H9 (cell line): ENCODE measurements at regions not wholly inside any gene's neighbourhood (a gene's known extent, or its start where the extent isn't known, plus 50 kb on each side); places are given as distances from the start of the nearest gene placed in this dataset.

ENCODE experiments used
- DNase-seq: peaks from one replicate; pipeline ENCODE4 v3.0.0-alpha.2; 2017
- H2AFZ ChIP-seq: one replicate; pipeline ENCODE4 v1.6.1; 2013; ENCODE audit warnings: mild to moderate bottlenecking, low read length, control low read depth, moderate library complexity
- H2AK5ac ChIP-seq: 2 replicates; pipeline ENCODE4 v1.6.1; 2013; ENCODE audit warnings: low read length, control low read depth, mixed read lengths; ENCODE audit not compliant: insufficient read length
- H2BK120ac ChIP-seq: one replicate; pipeline ENCODE4 v1.6.1; 2013; ENCODE audit warnings: low read depth, mild to moderate bottlenecking, low read length, control low read depth, inconsistent platforms; ENCODE audit not compliant: poor library complexity, severe bottlenecking
- H2BK12ac ChIP-seq: 2 replicates; pipeline ENCODE4 v1.6.1; 2013; ENCODE audit warnings: low read length, control low read depth, mixed read lengths, low read depth; ENCODE audit not compliant: insufficient read length
- H2BK15ac ChIP-seq: 2 replicates; pipeline ENCODE4 v1.6.1; 2013; ENCODE audit warnings: low read depth, low read length, control low read depth
- H2BK20ac ChIP-seq: one replicate; pipeline ENCODE4 v1.6.1; 2013; ENCODE audit warnings: low read depth, mild to moderate bottlenecking, low read length, control low read depth, inconsistent platforms; ENCODE audit not compliant: poor library complexity, severe bottlenecking
- H2BK5ac ChIP-seq: 2 replicates; pipeline ENCODE4 v1.6.1; 2013; ENCODE audit warnings: low read length, control low read depth, mixed read lengths; ENCODE audit not compliant: insufficient read length
- H3K14ac ChIP-seq: 2 replicates; pipeline ENCODE4 v1.6.1; 2013; ENCODE audit warnings: low read length, control low read depth; ENCODE audit not compliant: insufficient read depth
- H3K18ac ChIP-seq: 2 replicates; pipeline ENCODE4 v1.6.1; 2013; ENCODE audit warnings: low read depth, mild to moderate bottlenecking, mixed read lengths, low read length, control low read depth; ENCODE audit not compliant: insufficient read length
- H3K23ac ChIP-seq: 2 replicates; pipeline ENCODE4 v1.6.1; 2013; ENCODE audit warnings: low read length, control low read depth, mixed read lengths, low read depth; ENCODE audit not compliant: insufficient read length
- H3K23me2 ChIP-seq: 2 replicates; pipeline ENCODE4 v1.6.1; 2013; ENCODE audit warnings: low read depth, mild to moderate bottlenecking, mixed read lengths, low read length, control low read depth; ENCODE audit not compliant: insufficient read length, poor library complexity, severe bottlenecking
- H3K27ac ChIP-seq: 2 replicates; pipeline ENCODE4 v1.5.1; 2013; ENCODE audit warnings: low read length, control low read depth, mixed read lengths, low read depth; ENCODE audit not compliant: insufficient read length
- H3K27me3 ChIP-seq: 2 replicates; pipeline ENCODE4 v1.6.1; 2013; ENCODE audit warnings: low read length, control low read depth, inconsistent platforms; ENCODE audit not compliant: insufficient read depth
- H3K4ac ChIP-seq: 2 replicates; pipeline ENCODE4 v1.6.1; 2013; ENCODE audit warnings: low read depth, mild to moderate bottlenecking, control low read depth, inconsistent platforms, low read length, moderate library complexity
- H3K4me1 ChIP-seq: 2 replicates; pipeline ENCODE4 v1.6.1; 2013; ENCODE audit warnings: low read length, control low read depth, inconsistent platforms; ENCODE audit not compliant: insufficient read depth
- H3K4me2 ChIP-seq: 2 replicates; pipeline ENCODE4 v1.6.1; 2013; ENCODE audit warnings: low read length, control low read depth, mixed read lengths; ENCODE audit not compliant: insufficient read length, insufficient read depth
- H3K56ac ChIP-seq: 2 replicates; pipeline ENCODE4 v1.6.1; 2013; ENCODE audit warnings: low read depth, mild to moderate bottlenecking, mixed read lengths, low read length, control low read depth; ENCODE audit not compliant: insufficient read length
- H3K79me1 ChIP-seq: 2 replicates; pipeline ENCODE4 v1.6.1; 2013; ENCODE audit warnings: low read depth, mild to moderate bottlenecking, moderate library complexity, low read length, control low read depth, inconsistent platforms; ENCODE audit not compliant: insufficient read depth, poor library complexity, severe bottlenecking
- H3K79me2 ChIP-seq: 2 replicates; pipeline ENCODE4 v1.6.1; 2013; ENCODE audit warnings: low read length, control low read depth, inconsistent platforms; ENCODE audit not compliant: insufficient read depth
- H3K9ac ChIP-seq: 2 replicates; pipeline ENCODE4 v1.6.1; 2013; ENCODE audit warnings: low read length, control low read depth, mixed read lengths; ENCODE audit not compliant: insufficient read length; ENCODE audit errors: extremely low read depth
- H3K9me3 ChIP-seq: one replicate; pipeline ENCODE4 v1.6.1; 2013; ENCODE audit warnings: low read depth, low read length, inconsistent platforms; ENCODE audit not compliant: control insufficient read depth
- H3T11ph ChIP-seq: one replicate; pipeline ENCODE4 v1.6.1; 2013; ENCODE audit warnings: mild to moderate bottlenecking, low read length, control low read depth, inconsistent platforms
- H4K20me1 ChIP-seq: one replicate; pipeline ENCODE4 v1.6.1; 2013; ENCODE audit not compliant: control insufficient read depth, insufficient read length, insufficient read depth
- H4K5ac ChIP-seq: 2 replicates; pipeline ENCODE4 v1.6.1; 2013; ENCODE audit warnings: low read depth, mild to moderate bottlenecking, mixed read lengths, low read length, control low read depth; ENCODE audit not compliant: insufficient read length
- H4K8ac ChIP-seq: replicated peaks from 2 replicates; pipeline ENCODE4 v1.6.1; 2013; ENCODE audit warnings: low read length, control low read depth, mixed read lengths, low read depth; ENCODE audit not compliant: insufficient read length
- H4K91ac ChIP-seq: 2 replicates; pipeline ENCODE4 v1.6.1; 2013; ENCODE audit warnings: low read depth, mild to moderate bottlenecking, moderate library complexity, mixed read lengths, low read length, control low read depth; ENCODE audit not compliant: insufficient read length
- H3K27ac Mint-ChIP-seq, 3 experiments: 2 replicates in 2 of 3; 3 replicates in 1 of 3; pipeline ENCODE4 v1.8.0; 2020 to 2021; ENCODE audit warnings: mixed read lengths in 3 of 3, mild to moderate bottlenecking in 1 of 3, moderate library complexity in 1 of 3
- H3K27me3 Mint-ChIP-seq: 2 replicates; pipeline ENCODE4 v1.8.0; 2021; ENCODE audit warnings: low read depth, mild to moderate bottlenecking, moderate library complexity, mixed read lengths
- H3K36me3 Mint-ChIP-seq, 3 experiments: 2 replicates in 2 of 3; 3 replicates in 1 of 3; pipeline ENCODE4 v1.8.0; 2020 to 2021; ENCODE audit warnings: low read depth in 3 of 3, mixed read lengths in 3 of 3; ENCODE audit not compliant: insufficient read depth in 1 of 3
- H3K4me1 Mint-ChIP-seq, 2 experiments: 2 replicates each; pipeline ENCODE4 v1.8.0; 2020; ENCODE audit warnings: mixed read lengths in 2 of 2
- H3K4me3 Mint-ChIP-seq, 2 experiments: 2 replicates in 1 of 2; 3 replicates in 1 of 2; pipeline ENCODE4 v1.8.0; 2020 to 2021; ENCODE audit warnings: mild to moderate bottlenecking in 2 of 2, mixed read lengths in 2 of 2, moderate library complexity in 1 of 2
- H3K9me3 Mint-ChIP-seq, 2 experiments: 2 replicates in 1 of 2; 3 replicates in 1 of 2; pipeline ENCODE4 v1.8.0; 2020; ENCODE audit warnings: mild to moderate bottlenecking in 2 of 2, mixed read lengths in 2 of 2, moderate library complexity in 1 of 2
- CTCF ChIP-seq: fragments of 200-600 bp; sonication (generic); conservative IDR thresholded peaks from 3 replicates; pipeline ENCODE4 v1.8.0; 2021; ENCODE audit warnings: antibody characterized with exemption, mild to moderate bottlenecking
- WGBS: extraction: QIAGEN DNeasy Blood & Tissue Kit; methylation state at CpG from one replicate; pipeline ENCODE4 v1.1.7; 2013; ENCODE audit warnings: missing lambda C conversion rate, low lambda C conversion rate, mixed read lengths; ENCODE audit not compliant: insufficient read length; ENCODE audit errors: extremely low coverage; 5-methylcytosine and 5-hydroxymethylcytosine counted together

GRCh38 chr7:24152877-24153472 lies 131.0 kb upstream of the NPY start:
- no peak overlapping the region for H2BK15ac ChIP-seq
- no peak overlapping the region for H4K8ac ChIP-seq
- no peaks in the 10 kb centered on the region for H3K4me1 ChIP-seq
- H4K5ac ChIP-seq, result no peak overlapping the region
- H3K56ac ChIP-seq, result no peak overlapping the region
- H3K27me3 ChIP-seq, result no peaks in the 10 kb centered on the region
- H3K4me2 ChIP-seq, result no peak overlapping the region
- no peak overlapping the region for H3K14ac ChIP-seq
- H3K27me3 Mint-ChIP-seq, result peaks cover 7% of the 10 kb centered on the region
- no peak overlapping the region for H3K4me3 Mint-ChIP-seq
- H3K9me3 ChIP-seq, result no peaks in the 10 kb centered on the region
- no peaks in the 10 kb centered on the region for H3K79me1 ChIP-seq
- H3K4me1 Mint-ChIP-seq, result no peaks in the 10 kb centered on the region
- no peaks in the 10 kb centered on the region for H3K79me2 ChIP-seq
- DNase-seq, result no peak
- WGBS, result no CpG with 5 or more reads among the region's 6 CpGs
- H3K9me3 Mint-ChIP-seq, result peaks cover 24 to 28% of the 10 kb centered on the region in 2 experiments; a peak in 4 of 5 replicates
- H3K4ac ChIP-seq, result no peak overlapping the region
- no peak overlapping the region for H2BK120ac ChIP-seq
- TF ChIP-seq CTCF, result no peak
- H2AK5ac ChIP-seq, result no peak overlapping the region
- no peak overlapping the region for H3K9ac ChIP-seq
- no peak overlapping the region for H2AFZ ChIP-seq
- peaks cover 11 to 24% (median 17%) of the 10 kb centered on the region in 3 experiments; a peak in 6 of 7 replicates for H3K36me3 Mint-ChIP-seq
- no peak overlapping the region for H4K91ac ChIP-seq
- H3K23ac ChIP-seq, result no peak overlapping the region
- H3K18ac ChIP-seq, result no peak overlapping the region
- H3T11ph ChIP-seq, result no peak overlapping the region
- no peak overlapping the region for H3K27ac ChIP-seq
- H3K23me2 ChIP-seq, result no peaks in the 10 kb centered on the region
- no peak overlapping the region for H2BK12ac ChIP-seq
- H3K27ac Mint-ChIP-seq, result no peak overlapping the region; a peak in 2 of 7 replicates
- no peak overlapping the region for H2BK20ac ChIP-seq
- H4K20me1 ChIP-seq, result no peaks in the 10 kb centered on the region
- no peak overlapping the region for H2BK5ac ChIP-seq
